ENCODE measurements at regions not wholly inside any gene's neighbourhood (a gene's known extent, or its start where the extent isn't known, plus 50 kb on each side); places are given as distances from the start of the nearest gene placed in this dataset.

DNA sequence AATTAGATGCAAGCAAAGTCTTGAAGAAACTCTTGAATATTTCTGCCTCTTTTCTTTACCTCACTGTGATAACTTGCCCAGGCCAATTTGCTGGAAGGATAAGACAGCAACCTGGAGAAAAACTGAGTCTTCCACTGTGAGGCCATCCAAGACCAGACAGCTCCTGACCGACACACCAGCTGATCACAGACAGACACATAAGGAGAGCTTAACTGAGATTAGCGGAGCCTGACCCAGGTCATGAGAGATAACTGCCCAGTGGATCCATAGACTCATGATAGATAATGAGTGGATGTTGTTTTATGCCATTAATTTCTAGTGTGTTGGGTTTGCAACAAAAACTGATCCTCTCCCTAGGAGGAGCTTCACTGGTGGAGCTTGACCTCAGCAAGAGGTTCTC lies 64.4 kb upstream of the NOX3 start:
- DNase-seq (ENCODE audit: low spot score) = no peak

DNA sequence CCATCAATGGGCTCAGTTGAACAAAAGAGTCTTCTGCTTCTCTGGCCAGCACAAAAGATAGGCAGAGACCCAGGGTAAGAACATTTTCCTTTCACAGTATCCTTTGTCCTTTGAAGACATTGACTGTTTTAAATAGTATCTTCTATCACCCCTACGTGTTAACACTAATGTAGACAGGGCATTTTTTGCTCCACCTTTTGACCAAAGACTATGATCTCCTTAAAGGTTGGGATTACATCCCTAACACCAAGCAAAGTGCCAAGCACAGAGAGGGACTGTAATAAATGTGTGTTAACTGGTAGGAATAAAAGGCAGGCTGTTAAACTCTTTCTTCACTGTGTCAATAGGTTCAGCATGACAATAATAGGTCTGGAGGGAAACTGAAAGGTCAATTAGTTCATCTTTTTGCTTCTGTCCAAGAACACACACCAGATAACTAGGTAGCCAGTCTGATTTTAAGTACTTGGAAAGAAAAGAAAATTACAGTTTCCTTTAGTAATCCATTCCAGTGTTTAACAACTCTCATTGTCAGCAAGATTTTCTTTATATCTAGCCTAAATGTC lies 63.6 kb upstream of the NOX3 start:
- DNase-seq (ENCODE audit: low spot score) = no peak

DNA sequence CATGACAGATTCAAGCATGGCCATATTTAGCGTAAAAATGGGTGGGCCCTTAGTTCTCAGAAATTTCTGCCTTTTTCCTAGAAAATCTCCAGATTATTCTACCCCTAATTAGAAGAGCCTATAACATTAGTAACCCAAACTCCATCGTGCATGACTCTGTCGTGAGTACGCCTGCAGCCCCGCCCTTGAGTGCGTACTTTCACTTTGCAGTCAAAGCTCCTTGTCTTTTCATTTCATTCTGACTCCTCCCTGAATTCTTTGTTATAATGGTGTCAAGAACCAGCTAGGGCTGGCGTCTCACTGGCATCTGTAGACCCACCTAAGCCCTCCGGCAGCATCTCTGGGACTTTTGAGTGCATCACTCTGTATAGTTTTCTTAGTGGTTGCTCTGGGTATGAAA lies 61.7 kb upstream of the NOX3 start:
- DNase-seq (ENCODE audit: low spot score) = no peak

DNA sequence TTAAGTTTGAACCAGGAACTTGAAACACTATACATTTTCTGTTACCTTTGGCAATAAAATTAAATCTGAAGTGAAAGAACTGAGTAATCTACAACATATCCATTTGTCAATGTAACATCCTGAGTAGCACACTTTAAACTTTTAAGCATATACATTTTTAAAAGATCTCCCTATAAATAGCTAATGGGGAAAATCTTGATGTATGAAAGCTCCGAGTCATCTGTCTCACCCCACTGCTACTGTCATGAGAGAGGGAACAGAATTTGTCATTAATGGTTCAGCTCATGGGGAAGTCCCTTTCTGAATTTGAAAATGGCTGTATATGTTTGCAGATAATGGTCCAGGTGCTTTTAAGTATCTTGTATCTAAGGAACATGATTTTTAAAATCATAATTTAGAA lies 55.2 kb upstream of the NOX3 start:
- DNase-seq (ENCODE audit: low spot score) = no peak

DNA sequence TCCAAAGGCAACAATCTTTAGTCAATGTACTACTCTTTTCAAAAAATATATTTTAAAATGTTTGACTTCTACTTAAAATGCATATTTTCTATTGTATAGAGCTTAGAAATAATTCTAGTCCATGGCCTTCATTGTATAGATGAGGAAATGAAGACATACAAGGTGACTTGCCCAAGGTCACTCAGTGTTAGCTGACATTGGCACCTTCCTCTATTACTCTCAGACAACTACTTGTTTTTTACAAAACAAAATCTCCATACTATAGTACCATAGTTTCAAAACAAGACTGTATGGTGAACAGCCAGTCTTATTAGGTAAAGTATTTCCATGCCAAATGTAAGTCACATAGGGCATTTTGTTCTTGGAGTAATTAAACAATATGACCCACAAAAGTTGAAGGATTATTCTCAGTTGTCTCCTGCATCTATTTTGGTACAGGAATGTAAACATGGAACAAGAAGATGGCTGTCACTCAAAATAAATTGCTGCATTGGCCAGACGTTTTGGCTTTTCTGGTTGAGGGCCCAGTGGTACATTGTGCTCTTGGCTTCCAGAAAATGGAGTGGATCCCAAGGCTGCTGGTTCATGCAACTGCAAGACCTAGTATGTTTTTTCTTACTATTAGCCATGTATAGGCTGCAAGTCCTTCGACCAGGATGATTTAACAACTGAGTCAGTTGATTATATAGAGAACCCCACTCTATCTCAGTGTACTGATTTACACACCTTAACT lies 54.3 kb upstream of the NOX3 start:
- no peak for DNase-seq (ENCODE audit: low spot score)

DNA sequence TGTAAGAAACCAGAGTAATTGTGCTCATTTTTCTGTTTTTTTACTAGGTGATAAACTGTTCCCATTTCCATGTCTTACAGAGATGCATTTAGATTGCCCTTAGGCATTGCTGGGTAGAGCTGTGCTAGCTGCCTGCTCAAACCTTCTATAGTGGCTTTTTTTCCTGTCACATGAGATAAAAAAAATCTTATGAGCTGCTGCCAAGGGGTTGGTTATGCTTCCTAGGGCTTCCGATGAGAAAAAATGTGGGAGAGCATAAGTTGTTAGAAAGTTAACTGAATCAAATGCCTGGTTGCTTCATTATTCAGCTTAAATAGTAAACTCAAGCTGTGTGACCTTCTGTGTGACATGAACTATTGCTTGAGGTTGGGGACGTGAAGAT lies 50.0 kb upstream of the NOX3 start:
- no peak for DNase-seq (ENCODE audit: low spot score)

Data from AG08396 (cell line).